ENCODE measurements at regions not wholly inside any gene's neighbourhood (a gene's known extent, or its start where the extent isn't known, plus 50 kb on each side); places are given as distances from the start of the nearest gene placed in this dataset.

DNA sequence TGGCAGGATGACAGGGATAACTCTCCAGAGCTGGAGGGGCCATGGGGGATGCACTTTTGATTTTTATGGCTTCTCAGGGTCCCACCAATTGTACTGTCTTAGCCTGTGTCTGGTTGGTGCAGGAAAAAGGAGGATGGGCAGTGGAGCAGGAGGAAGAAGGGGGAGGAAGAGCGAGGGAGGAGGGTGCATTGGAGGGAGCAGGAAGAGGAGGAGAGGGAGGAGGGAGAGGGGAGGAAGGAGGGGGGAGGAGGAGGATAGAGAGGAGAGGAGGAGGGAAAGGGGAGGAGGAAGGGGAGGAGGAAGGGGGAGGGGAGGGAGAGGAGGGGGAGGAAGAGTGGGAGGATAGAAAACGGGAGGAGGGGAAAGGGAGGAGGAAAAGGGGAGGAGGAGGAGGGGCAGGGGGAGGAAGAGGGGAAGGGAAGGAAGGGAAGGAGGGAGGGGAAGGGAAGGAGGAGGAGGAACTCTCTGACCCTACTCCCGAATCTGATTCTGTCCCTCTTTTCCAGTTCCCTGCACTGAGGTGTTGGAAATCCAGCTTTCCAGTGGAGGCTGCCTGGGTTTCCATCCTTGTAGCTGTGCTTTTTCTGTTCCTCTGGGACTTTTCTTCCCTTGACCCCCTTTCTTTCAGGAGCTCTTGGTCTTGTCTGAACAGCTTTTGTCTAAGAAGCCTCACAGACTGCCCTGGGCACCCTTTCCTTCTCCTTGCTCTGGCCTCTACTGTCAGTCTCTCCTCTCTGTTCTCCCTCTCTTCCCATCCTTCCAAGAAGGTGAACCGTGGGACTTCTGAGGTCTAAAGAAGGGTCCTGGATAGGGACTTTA, 149.4 kb downstream of the DHX35 start:
- TF ChIP-seq, protein P1, sequence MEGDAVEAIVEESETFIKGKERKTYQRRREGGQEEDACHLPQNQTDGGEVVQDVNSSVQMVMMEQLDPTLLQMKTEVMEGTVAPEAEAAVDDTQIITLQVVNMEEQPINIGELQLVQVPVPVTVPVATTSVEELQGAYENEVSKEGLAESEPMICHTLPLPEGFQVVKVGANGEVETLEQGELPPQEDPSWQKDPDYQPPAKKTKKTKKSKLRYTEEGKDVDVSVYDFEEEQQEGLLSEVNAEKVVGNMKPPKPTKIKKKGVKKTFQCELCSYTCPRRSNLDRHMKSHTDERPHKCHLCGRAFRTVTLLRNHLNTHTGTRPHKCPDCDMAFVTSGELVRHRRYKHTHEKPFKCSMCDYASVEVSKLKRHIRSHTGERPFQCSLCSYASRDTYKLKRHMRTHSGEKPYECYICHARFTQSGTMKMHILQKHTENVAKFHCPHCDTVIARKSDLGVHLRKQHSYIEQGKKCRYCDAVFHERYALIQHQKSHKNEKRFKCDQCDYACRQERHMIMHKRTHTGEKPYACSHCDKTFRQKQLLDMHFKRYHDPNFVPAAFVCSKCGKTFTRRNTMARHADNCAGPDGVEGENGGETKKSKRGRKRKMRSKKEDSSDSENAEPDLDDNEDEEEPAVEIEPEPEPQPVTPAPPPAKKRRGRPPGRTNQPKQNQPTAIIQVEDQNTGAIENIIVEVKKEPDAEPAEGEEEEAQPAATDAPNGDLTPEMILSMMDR (IDR thresholded peaks at IDR 0.05; ENCODE audit: low read depth, low read length), result no peak
- no peak for TF ChIP-seq EZH2phosphoT487 (IDR thresholded peaks at IDR 0.05; ENCODE audit: low read depth)
